H9 (cell line): ENCODE measurements at regions not wholly inside any gene's neighbourhood (a gene's known extent, or its start where the extent isn't known, plus 50 kb on each side); places are given as distances from the start of the nearest gene placed in this dataset.

ENCODE experiments used
- DNase-seq: peaks from one replicate; pipeline ENCODE4 v3.0.0-alpha.2; 2017
- H2AFZ ChIP-seq: one replicate; pipeline ENCODE4 v1.6.1; 2013; ENCODE audit warnings: mild to moderate bottlenecking, low read length, control low read depth, moderate library complexity
- H2AK5ac ChIP-seq: 2 replicates; pipeline ENCODE4 v1.6.1; 2013; ENCODE audit warnings: low read length, control low read depth, mixed read lengths; ENCODE audit not compliant: insufficient read length
- H2BK120ac ChIP-seq: one replicate; pipeline ENCODE4 v1.6.1; 2013; ENCODE audit warnings: low read depth, mild to moderate bottlenecking, low read length, control low read depth, inconsistent platforms; ENCODE audit not compliant: poor library complexity, severe bottlenecking
- H2BK12ac ChIP-seq: 2 replicates; pipeline ENCODE4 v1.6.1; 2013; ENCODE audit warnings: low read length, control low read depth, mixed read lengths, low read depth; ENCODE audit not compliant: insufficient read length
- H2BK15ac ChIP-seq: 2 replicates; pipeline ENCODE4 v1.6.1; 2013; ENCODE audit warnings: low read depth, low read length, control low read depth
- H2BK20ac ChIP-seq: one replicate; pipeline ENCODE4 v1.6.1; 2013; ENCODE audit warnings: low read depth, mild to moderate bottlenecking, low read length, control low read depth, inconsistent platforms; ENCODE audit not compliant: poor library complexity, severe bottlenecking
- H2BK5ac ChIP-seq: 2 replicates; pipeline ENCODE4 v1.6.1; 2013; ENCODE audit warnings: low read length, control low read depth, mixed read lengths; ENCODE audit not compliant: insufficient read length
- H3K14ac ChIP-seq: 2 replicates; pipeline ENCODE4 v1.6.1; 2013; ENCODE audit warnings: low read length, control low read depth; ENCODE audit not compliant: insufficient read depth
- H3K18ac ChIP-seq: 2 replicates; pipeline ENCODE4 v1.6.1; 2013; ENCODE audit warnings: low read depth, mild to moderate bottlenecking, mixed read lengths, low read length, control low read depth; ENCODE audit not compliant: insufficient read length
- H3K23ac ChIP-seq: 2 replicates; pipeline ENCODE4 v1.6.1; 2013; ENCODE audit warnings: low read length, control low read depth, mixed read lengths, low read depth; ENCODE audit not compliant: insufficient read length
- H3K23me2 ChIP-seq: 2 replicates; pipeline ENCODE4 v1.6.1; 2013; ENCODE audit warnings: low read depth, mild to moderate bottlenecking, mixed read lengths, low read length, control low read depth; ENCODE audit not compliant: insufficient read length, poor library complexity, severe bottlenecking
- H3K27ac ChIP-seq: 2 replicates; pipeline ENCODE4 v1.5.1; 2013; ENCODE audit warnings: low read length, control low read depth, mixed read lengths, low read depth; ENCODE audit not compliant: insufficient read length
- H3K27me3 ChIP-seq: 2 replicates; pipeline ENCODE4 v1.6.1; 2013; ENCODE audit warnings: low read length, control low read depth, inconsistent platforms; ENCODE audit not compliant: insufficient read depth
- H3K4ac ChIP-seq: 2 replicates; pipeline ENCODE4 v1.6.1; 2013; ENCODE audit warnings: low read depth, mild to moderate bottlenecking, control low read depth, inconsistent platforms, low read length, moderate library complexity
- H3K4me1 ChIP-seq: 2 replicates; pipeline ENCODE4 v1.6.1; 2013; ENCODE audit warnings: low read length, control low read depth, inconsistent platforms; ENCODE audit not compliant: insufficient read depth
- H3K4me2 ChIP-seq: 2 replicates; pipeline ENCODE4 v1.6.1; 2013; ENCODE audit warnings: low read length, control low read depth, mixed read lengths; ENCODE audit not compliant: insufficient read length, insufficient read depth
- H3K56ac ChIP-seq: 2 replicates; pipeline ENCODE4 v1.6.1; 2013; ENCODE audit warnings: low read depth, mild to moderate bottlenecking, mixed read lengths, low read length, control low read depth; ENCODE audit not compliant: insufficient read length
- H3K79me1 ChIP-seq: 2 replicates; pipeline ENCODE4 v1.6.1; 2013; ENCODE audit warnings: low read depth, mild to moderate bottlenecking, moderate library complexity, low read length, control low read depth, inconsistent platforms; ENCODE audit not compliant: insufficient read depth, poor library complexity, severe bottlenecking
- H3K79me2 ChIP-seq: 2 replicates; pipeline ENCODE4 v1.6.1; 2013; ENCODE audit warnings: low read length, control low read depth, inconsistent platforms; ENCODE audit not compliant: insufficient read depth
- H3K9ac ChIP-seq: 2 replicates; pipeline ENCODE4 v1.6.1; 2013; ENCODE audit warnings: low read length, control low read depth, mixed read lengths; ENCODE audit not compliant: insufficient read length; ENCODE audit errors: extremely low read depth
- H3K9me3 ChIP-seq: one replicate; pipeline ENCODE4 v1.6.1; 2013; ENCODE audit warnings: low read depth, low read length, inconsistent platforms; ENCODE audit not compliant: control insufficient read depth
- H3T11ph ChIP-seq: one replicate; pipeline ENCODE4 v1.6.1; 2013; ENCODE audit warnings: mild to moderate bottlenecking, low read length, control low read depth, inconsistent platforms
- H4K20me1 ChIP-seq: one replicate; pipeline ENCODE4 v1.6.1; 2013; ENCODE audit not compliant: control insufficient read depth, insufficient read length, insufficient read depth
- H4K5ac ChIP-seq: 2 replicates; pipeline ENCODE4 v1.6.1; 2013; ENCODE audit warnings: low read depth, mild to moderate bottlenecking, mixed read lengths, low read length, control low read depth; ENCODE audit not compliant: insufficient read length
- H4K8ac ChIP-seq: replicated peaks from 2 replicates; pipeline ENCODE4 v1.6.1; 2013; ENCODE audit warnings: low read length, control low read depth, mixed read lengths, low read depth; ENCODE audit not compliant: insufficient read length
- H4K91ac ChIP-seq: 2 replicates; pipeline ENCODE4 v1.6.1; 2013; ENCODE audit warnings: low read depth, mild to moderate bottlenecking, moderate library complexity, mixed read lengths, low read length, control low read depth; ENCODE audit not compliant: insufficient read length
- H3K27ac Mint-ChIP-seq, 3 experiments: 2 replicates in 2 of 3; 3 replicates in 1 of 3; pipeline ENCODE4 v1.8.0; 2020 to 2021; ENCODE audit warnings: mixed read lengths in 3 of 3, mild to moderate bottlenecking in 1 of 3, moderate library complexity in 1 of 3
- H3K27me3 Mint-ChIP-seq: 2 replicates; pipeline ENCODE4 v1.8.0; 2021; ENCODE audit warnings: low read depth, mild to moderate bottlenecking, moderate library complexity, mixed read lengths
- H3K36me3 Mint-ChIP-seq, 3 experiments: 2 replicates in 2 of 3; 3 replicates in 1 of 3; pipeline ENCODE4 v1.8.0; 2020 to 2021; ENCODE audit warnings: low read depth in 3 of 3, mixed read lengths in 3 of 3; ENCODE audit not compliant: insufficient read depth in 1 of 3
- H3K4me1 Mint-ChIP-seq, 2 experiments: 2 replicates each; pipeline ENCODE4 v1.8.0; 2020; ENCODE audit warnings: mixed read lengths in 2 of 2
- H3K4me3 Mint-ChIP-seq, 2 experiments: 2 replicates in 1 of 2; 3 replicates in 1 of 2; pipeline ENCODE4 v1.8.0; 2020 to 2021; ENCODE audit warnings: mild to moderate bottlenecking in 2 of 2, mixed read lengths in 2 of 2, moderate library complexity in 1 of 2
- H3K9me3 Mint-ChIP-seq, 2 experiments: 2 replicates in 1 of 2; 3 replicates in 1 of 2; pipeline ENCODE4 v1.8.0; 2020; ENCODE audit warnings: mild to moderate bottlenecking in 2 of 2, mixed read lengths in 2 of 2, moderate library complexity in 1 of 2
- CTCF ChIP-seq: fragments of 200-600 bp; sonication (generic); conservative IDR thresholded peaks from 3 replicates; pipeline ENCODE4 v1.8.0; 2021; ENCODE audit warnings: antibody characterized with exemption, mild to moderate bottlenecking
- WGBS: extraction: QIAGEN DNeasy Blood & Tissue Kit; methylation state at CpG from one replicate; pipeline ENCODE4 v1.1.7; 2013; ENCODE audit warnings: missing lambda C conversion rate, low lambda C conversion rate, mixed read lengths; ENCODE audit not compliant: insufficient read length; ENCODE audit errors: extremely low coverage; 5-methylcytosine and 5-hydroxymethylcytosine counted together

GRCh38 chr18:62643181-62643580 is 72.2 kb upstream of the PHLPP1 start:
- Histone ChIP-seq H3K9ac (no peak overlapping the region), H4K5ac (no peak overlapping the region), H4K91ac (no peak overlapping the region), H2BK15ac (no peak overlapping the region), H2BK120ac (no peak overlapping the region), H3K79me1 (no peaks in the 10 kb centered on the region), H3K18ac (no peak overlapping the region), H3K9me3 (no peaks in the 10 kb centered on the region), H3K4ac (no peak overlapping the region), H4K8ac (no peak overlapping the region), H3K27ac (no peak overlapping the region), H3K56ac (no peak overlapping the region), H2AFZ (no peak overlapping the region), H2BK20ac (no peak overlapping the region), H3K4me1 (no peaks in the 10 kb centered on the region), H2BK5ac (no peak overlapping the region), H3K79me2 (no peaks in the 10 kb centered on the region), H4K20me1 (no peaks in the 10 kb centered on the region), H3K23me2 (no peaks in the 10 kb centered on the region), H3K27me3 (no peaks in the 10 kb centered on the region), H3K23ac (no peak overlapping the region), H3T11ph (no peak overlapping the region), H3K4me2 (no peak overlapping the region), H2BK12ac (no peak overlapping the region), H3K14ac (no peak overlapping the region), H2AK5ac (no peak overlapping the region)
- H3K4me3 Mint-ChIP-seq = no peak overlapping the region
- no peak for TF ChIP-seq CTCF
- H3K4me1 Mint-ChIP-seq = peaks cover 15 to 23% of the 10 kb centered on the region in 2 experiments
- WGBS = no CpG with 5 or more reads among the region's 5 CpGs
- peaks cover 7 to 14% of the 10 kb centered on the region in 2 experiments for H3K9me3 Mint-ChIP-seq
- peak overlapping the region in 2 of 3 experiments; percentile 11 to 61; a peak in 2 of 7 replicates for H3K27ac Mint-ChIP-seq
- peaks cover 2% of the 10 kb centered on the region; the same call in 1 of the 2 replicates for H3K27me3 Mint-ChIP-seq
- peaks cover 0 to 20% (median 2%) of the 10 kb centered on the region in 3 experiments; a peak in 5 of 7 replicates for H3K36me3 Mint-ChIP-seq
- no peak for DNase-seq
